NCI-H2196 (cell line): ENCODE measurements at regions not wholly inside any gene's neighbourhood (a gene's known extent, or its start where the extent isn't known, plus 50 kb on each side); places are given as distances from the start of the nearest gene placed in this dataset.

Source experiments
- DNase-seq: peaks from one replicate; lab custom pipeline; 2025; ENCODE audit not compliant: unreplicated experiment; lab: John Stamatoyannopoulos, UW

GRCh38 chr11:27287205-27287604 lies 75.8 kb downstream of the CCDC34 start:
- no peak for DNase-seq

- no peak for DNase-seq
Measured at GRCh38 chr11:27285761-27286160, 77.3 kb downstream of the CCDC34 start.

- DNase-seq, result no peak
Measured at GRCh38 chr11:27282806-27283205, 80.2 kb downstream of the CCDC34 start.

- DNase-seq, result no peak
Measured at GRCh38 chr11:27281740-27282590, 81.0 kb downstream of the CCDC34 start.

GRCh38 chr11:27281276-27281675 lies 81.7 kb downstream of the CCDC34 start:
- no peak for DNase-seq

GRCh38 chr11:27280140-27280539 lies 82.9 kb downstream of the CCDC34 start:
- DNase-seq, result no peak

GRCh38 chr11:27279460-27279859 lies 83.6 kb downstream of the CCDC34 start:
- DNase-seq, result no peak

GRCh38 chr11:27277843-27278242 lies 85.2 kb downstream of the CCDC34 start:
- no peak for DNase-seq

GRCh38 chr11:27276141-27276540 lies 86.9 kb downstream of the CCDC34 start:
- no peak for DNase-seq

- DNase-seq, result no peak
Measured at GRCh38 chr11:27274854-27275395, 88.1 kb downstream of the CCDC34 start.

GRCh38 chr11:27266125-27266524 lies 96.9 kb downstream of the CCDC34 start:
- no peak for DNase-seq

- DNase-seq, result no peak
Measured at GRCh38 chr11:27263986-27264385, 99.0 kb downstream of the CCDC34 start.

GRCh38 chr11:27263046-27263445 lies 100.0 kb downstream of the CCDC34 start:
- no peak for DNase-seq

GRCh38 chr11:27255447-27255828 lies 107.6 kb downstream of the CCDC34 start:
- no peak for DNase-seq

GRCh38 chr11:27254744-27255446 lies 108.1 kb downstream of the CCDC34 start:
- no peak for DNase-seq

- no peak for DNase-seq
Measured at GRCh38 chr11:27253224-27253623, 109.8 kb downstream of the CCDC34 start.

- DNase-seq, result no peak
Measured at GRCh38 chr11:27250867-27251665, 111.9 kb downstream of the CCDC34 start.

GRCh38 chr11:27248576-27249509 lies 114.2 kb downstream of the CCDC34 start:
- DNase-seq, result no peak

GRCh38 chr11:27247660-27248059 lies 115.4 kb downstream of the CCDC34 start:
- DNase-seq, result no peak

- DNase-seq, result no peak
Measured at GRCh38 chr11:27246925-27247324, 116.1 kb downstream of the CCDC34 start.
